Mesenchymal stem cell (in vitro differentiated cells and primary cell): ENCODE measurements at regions not wholly inside any gene's neighbourhood (a gene's known extent, or its start where the extent isn't known, plus 50 kb on each side); places are given as distances from the start of the nearest gene placed in this dataset.
"Not testable (repeated sequence)": the region's sequence is repeated elsewhere in the genome, so short reads cannot be mapped to it uniquely, and the experiment has no call there.

Experiments used
- DNase-seq: peaks from one replicate; pipeline ENCODE4 v3.0.0-alpha.2; 2013
- H2AFZ ChIP-seq: one replicate; pipeline ENCODE4 v1.6.1; 2013; ENCODE audit warnings: low read depth, mild to moderate bottlenecking, control low read depth, inconsistent platforms, low read length, moderate library complexity
- H2AK5ac ChIP-seq: 2 replicates; pipeline ENCODE4 v1.6.1; 2013; ENCODE audit warnings: low read length, moderate library complexity, mild to moderate bottlenecking, inconsistent platforms; ENCODE audit not compliant: severe bottlenecking
- H2BK120ac ChIP-seq: one replicate; pipeline ENCODE4 v1.6.1; 2013; ENCODE audit warnings: low read depth, mild to moderate bottlenecking, inconsistent platforms, low read length, moderate library complexity
- H2BK12ac ChIP-seq, 2 experiments: one replicate each; pipeline ENCODE4 v1.6.1; 2013; ENCODE audit warnings: inconsistent platforms in 2 of 2, low read length in 2 of 2, mild to moderate bottlenecking in 2 of 2, moderate library complexity in 2 of 2, control low read depth in 1 of 2
- H2BK15ac ChIP-seq: one replicate; pipeline ENCODE4 v1.6.1; 2013; ENCODE audit warnings: mild to moderate bottlenecking, low read depth, inconsistent platforms; ENCODE audit not compliant: poor library complexity, severe bottlenecking
- H2BK5ac ChIP-seq: 2 replicates; pipeline ENCODE4 v1.6.1; 2013; ENCODE audit warnings: low read depth, mild to moderate bottlenecking, low read length, control low read depth, inconsistent platforms; ENCODE audit not compliant: poor library complexity, severe bottlenecking
- H3K14ac ChIP-seq, 2 experiments: one replicate each; pipeline ENCODE4 v1.6.1; 2013; ENCODE audit warnings: inconsistent platforms in 2 of 2, low read length in 2 of 2, control low read depth in 1 of 2, mild to moderate bottlenecking in 1 of 2, moderate library complexity in 1 of 2
- H3K18ac ChIP-seq, 2 experiments: one replicate each; pipeline ENCODE4 v1.6.1; 2013; ENCODE audit warnings: inconsistent platforms in 2 of 2, low read length in 2 of 2, control low read depth in 1 of 2, low read depth in 1 of 2, mild to moderate bottlenecking in 1 of 2
- H3K23ac ChIP-seq, 2 experiments: one replicate each; pipeline ENCODE4 v1.6.1; 2013; ENCODE audit warnings: inconsistent platforms in 2 of 2, low read length in 2 of 2, mild to moderate bottlenecking in 2 of 2, moderate library complexity in 2 of 2, control low read depth in 1 of 2
- H3K27ac ChIP-seq: 2 replicates; pipeline ENCODE4 v1.5.1; 2013; ENCODE audit warnings: mild to moderate bottlenecking, moderate library complexity, low read length, control low read depth, inconsistent platforms; ENCODE audit not compliant: poor library complexity, severe bottlenecking
- H3K27me3 ChIP-seq, 2 experiments: 2 replicates each; pipeline versions ENCODE4 v1.6.1 to v1.7.0; 2013; ENCODE audit warnings: low read length in 2 of 2, mild to moderate bottlenecking in 2 of 2, moderate library complexity in 2 of 2, control low read depth in 1 of 2, inconsistent platforms in 1 of 2; ENCODE audit not compliant: control insufficient read depth in 1 of 2, insufficient read depth in 1 of 2
- H3K36me3 ChIP-seq, 2 experiments: 2 replicates each; pipeline versions ENCODE4 v1.6.1 to v1.7.0; 2013; ENCODE audit warnings: low read length in 2 of 2, control low read depth in 1 of 2, inconsistent platforms in 1 of 2, low read depth in 1 of 2, mild to moderate bottlenecking in 1 of 2; ENCODE audit not compliant: insufficient read depth in 2 of 2, control insufficient read depth in 1 of 2
- H3K4ac ChIP-seq, 2 experiments: one replicate each; pipeline ENCODE4 v1.6.1; 2013; ENCODE audit warnings: inconsistent platforms in 2 of 2, low read length in 2 of 2, mild to moderate bottlenecking in 2 of 2, moderate library complexity in 2 of 2, control low read depth in 1 of 2, low read depth in 1 of 2
- H3K4me1 ChIP-seq: 2 replicates; pipeline ENCODE4 v1.6.1; 2013; ENCODE audit warnings: low read depth, low read length, control low read depth; ENCODE audit not compliant: control insufficient read depth, insufficient read depth
- H3K4me2 ChIP-seq: 2 replicates; pipeline ENCODE4 v1.6.1; 2013; ENCODE audit warnings: low read length, mild to moderate bottlenecking, inconsistent platforms; ENCODE audit not compliant: poor library complexity, severe bottlenecking
- H3K4me3 ChIP-seq, 2 experiments: 2 replicates each; pipeline versions ENCODE4 v1.5.1 to v1.7.0; 2013; ENCODE audit warnings: low read length in 2 of 2, mild to moderate bottlenecking in 2 of 2, control low read depth in 1 of 2, low read depth in 1 of 2; ENCODE audit not compliant: insufficient read depth in 1 of 2
- H3K79me1 ChIP-seq: replicated peaks from 2 replicates; pipeline ENCODE4 v1.6.1; 2013; ENCODE audit warnings: mild to moderate bottlenecking, control low read depth, low read length, inconsistent platforms; ENCODE audit not compliant: poor library complexity, severe bottlenecking
- H3K9ac ChIP-seq: 2 replicates; pipeline ENCODE4 v1.7.0; 2013; ENCODE audit warnings: mild to moderate bottlenecking, low read length, moderate library complexity
- H3K9me3 ChIP-seq: 2 replicates; pipeline ENCODE4 v1.7.0; 2013; ENCODE audit warnings: mild to moderate bottlenecking, low read length; ENCODE audit not compliant: control insufficient read depth
- H4K8ac ChIP-seq: one replicate; pipeline ENCODE4 v1.6.1; 2013; ENCODE audit warnings: inconsistent platforms, mild to moderate bottlenecking, low read length, moderate library complexity
- H4K91ac ChIP-seq: one replicate; pipeline ENCODE4 v1.6.1; 2013; ENCODE audit warnings: mild to moderate bottlenecking, low read length, inconsistent platforms
- WGBS: methylation state at CpG from one replicate; pipeline ENCODE4 v1.1.7; 2013; ENCODE audit warnings: mixed read lengths; 5-methylcytosine and 5-hydroxymethylcytosine counted together

GRCh38 chr7:48839108-48839507, 85.2 kb upstream of the CDC14C start:
- WGBS, result 73% methylated on average over 5 of the region's 5 CpGs

GRCh38 chr7:48841739-48842138, 82.6 kb upstream of the CDC14C start:
- no peaks in the 10 kb centered on the region for H3K9me3 ChIP-seq
- H3K4me1 ChIP-seq, result no peaks in the 10 kb centered on the region
- WGBS, result 86% methylated on average over 3 of the region's 4 CpGs
- no peak overlapping the region for H3K27ac ChIP-seq
- no peaks in the 10 kb centered on the region for H3K79me1 ChIP-seq
- no peak overlapping the region for H2BK12ac ChIP-seq
- H2AK5ac ChIP-seq, result no peak overlapping the region
- no peak overlapping the region for H2BK120ac ChIP-seq
- H2BK15ac ChIP-seq, result no peak overlapping the region
- no peak overlapping the region for H3K4me3 ChIP-seq
- no peaks in the 10 kb centered on the region for H3K27me3 ChIP-seq
- no peak overlapping the region for H4K8ac ChIP-seq
- no peak overlapping the region for H2AFZ ChIP-seq
- no peak overlapping the region for H3K4me2 ChIP-seq
- no peak for DNase-seq
- H3K4ac ChIP-seq, result no peak overlapping the region
- no peak overlapping the region for H3K18ac ChIP-seq
- no peak overlapping the region for H4K91ac ChIP-seq
- no peak overlapping the region for H3K23ac ChIP-seq
- no peaks in the 10 kb centered on the region for H3K36me3 ChIP-seq
- no peak overlapping the region for H2BK5ac ChIP-seq
- H3K14ac ChIP-seq, result no peak overlapping the region
- no peak overlapping the region for H3K9ac ChIP-seq

More at GRCh38 chr7:48839108-48839507, 85.2 kb upstream of the CDC14C start:
- H4K91ac ChIP-seq, result no peak overlapping the region
- no peak overlapping the region for H2AFZ ChIP-seq
- no peaks in the 10 kb centered on the region for H3K4me1 ChIP-seq
- H3K14ac ChIP-seq, result no peak overlapping the region
- H3K27ac ChIP-seq, result no peak overlapping the region
- H3K18ac ChIP-seq, result no peak overlapping the region
- no peak overlapping the region for H3K9ac ChIP-seq
- H3K23ac ChIP-seq, result no peak overlapping the region
- no peak overlapping the region for H2BK12ac ChIP-seq
- H3K9me3 ChIP-seq, result no peaks in the 10 kb centered on the region
- no peak overlapping the region for H3K4ac ChIP-seq
- H2BK15ac ChIP-seq, result no peak overlapping the region
- no peak overlapping the region for H4K8ac ChIP-seq
- no peak overlapping the region for H3K4me3 ChIP-seq
- H3K27me3 ChIP-seq, result no peaks in the 10 kb centered on the region
- no peak overlapping the region for H2BK120ac ChIP-seq
- DNase-seq, result no peak
- H3K36me3 ChIP-seq, result no peaks in the 10 kb centered on the region
- no peak overlapping the region for H2BK5ac ChIP-seq
- no peak overlapping the region for H2AK5ac ChIP-seq
- H3K4me2 ChIP-seq, result no peak overlapping the region
- no peaks in the 10 kb centered on the region for H3K79me1 ChIP-seq

GRCh38 chr7:48847917-48848316, 76.4 kb upstream of the CDC14C start:
- Histone ChIP-seq H4K8ac (no peak overlapping the region), H2BK5ac (no peak overlapping the region), H3K23ac (no peak overlapping the region), H3K4ac (no peak overlapping the region), H3K36me3 (no peaks in the 10 kb centered on the region), H3K9me3 (no peaks in the 10 kb centered on the region), H2BK15ac (no peak overlapping the region), H3K4me1 (no peaks in the 10 kb centered on the region), H3K18ac (no peak overlapping the region), H2BK12ac (no peak overlapping the region), H3K27ac (no peak overlapping the region), H2AFZ (no peak overlapping the region), H3K27me3 (no peaks in the 10 kb centered on the region), H2AK5ac (no peak overlapping the region), H2BK120ac (no peak overlapping the region), H3K4me3 (no peak overlapping the region), H3K14ac (no peak overlapping the region), H4K91ac (no peak overlapping the region), H3K4me2 (no peak overlapping the region), H3K79me1 (no peaks in the 10 kb centered on the region), H3K9ac (no peak overlapping the region)
- no peak for DNase-seq
- 95% methylated on average over 21 of the region's 45 CpGs for WGBS

- not testable (repeated sequence) for H3K9ac ChIP-seq, H2BK120ac ChIP-seq, H2BK5ac ChIP-seq, DNase-seq, H3K79me1 ChIP-seq, H3K4ac ChIP-seq, H4K91ac ChIP-seq, H3K9me3 ChIP-seq, H2BK15ac ChIP-seq, H3K36me3 ChIP-seq, H3K27me3 ChIP-seq, H2AK5ac ChIP-seq, H2BK12ac ChIP-seq, H2AFZ ChIP-seq, H3K23ac ChIP-seq, H3K4me2 ChIP-seq, H4K8ac ChIP-seq, H3K14ac ChIP-seq, H3K4me1 ChIP-seq, H3K27ac ChIP-seq, H3K18ac ChIP-seq, H3K4me3 ChIP-seq
Measured at GRCh38 chr7:48860447-48860846, 63.9 kb upstream of the CDC14C start.
